Left hindlimb (tissue), 1 donor: ENCODE measurements at regions not wholly inside any gene's neighbourhood (a gene's known extent, or its start where the extent isn't known, plus 50 kb on each side); places are given as distances from the start of the nearest gene placed in this dataset.

Source experiments
- DNase-seq: peaks from one replicate; pipeline ENCODE4 v3.0.0-alpha.2; 2018

GRCh38 chr3:31357451-31357850 lies 175.3 kb upstream of the STT3B start:
- no peak for DNase-seq

GRCh38 chr3:31358473-31359070 lies 174.2 kb upstream of the STT3B start:
- DNase-seq: no peak

- DNase-seq: no peak
Observed at GRCh38 chr3:31361371-31362273, 171.1 kb upstream of the STT3B start.

DNA sequence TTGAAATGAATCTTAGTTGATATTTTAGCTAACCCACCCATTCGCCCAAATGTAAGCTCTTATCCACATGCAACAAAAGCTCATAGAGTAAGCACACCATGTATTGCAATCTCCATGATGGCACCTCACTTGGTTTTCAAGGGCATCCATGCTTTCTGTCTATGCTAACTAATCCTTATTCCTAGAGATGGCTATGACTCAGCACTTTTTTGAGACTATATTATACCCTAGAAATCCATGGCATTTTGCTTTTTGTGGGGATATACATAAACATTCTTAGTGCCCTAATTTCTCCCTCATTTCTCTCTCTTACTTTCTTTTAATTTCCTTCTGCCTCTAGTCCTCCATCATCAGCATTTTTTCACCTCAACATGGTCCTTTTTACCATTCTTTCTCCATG lies 168.5 kb upstream of the STT3B start:
- DNase-seq: no peak

DNA sequence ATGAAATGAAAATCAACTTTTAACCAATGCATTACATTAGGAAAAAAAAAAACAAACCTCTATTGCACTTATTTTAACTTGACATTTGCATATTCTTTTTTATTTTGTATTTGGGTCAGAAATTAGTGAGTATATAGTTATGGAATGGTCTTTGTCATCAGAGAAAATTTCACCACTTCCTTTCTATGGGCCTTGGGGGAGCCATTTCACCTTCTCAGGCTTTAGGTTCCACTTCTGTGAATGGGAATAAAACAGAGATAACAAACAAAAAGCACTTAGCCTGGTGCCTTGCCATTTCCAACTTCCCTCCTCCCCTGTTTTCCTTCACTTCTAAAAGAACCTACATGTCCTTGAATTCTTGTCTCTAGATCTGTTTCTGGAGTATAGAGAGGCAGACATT lies 168.0 kb upstream of the STT3B start:
- DNase-seq: no peak

GRCh38 chr3:31367518-31367917 lies 165.2 kb upstream of the STT3B start:
- no peak for DNase-seq

GRCh38 chr3:31369637-31370379 lies 162.9 kb upstream of the STT3B start:
- DNase-seq: no peak

- no peak for DNase-seq
Observed at GRCh38 chr3:31370380-31370666, 162.4 kb upstream of the STT3B start.

DNA sequence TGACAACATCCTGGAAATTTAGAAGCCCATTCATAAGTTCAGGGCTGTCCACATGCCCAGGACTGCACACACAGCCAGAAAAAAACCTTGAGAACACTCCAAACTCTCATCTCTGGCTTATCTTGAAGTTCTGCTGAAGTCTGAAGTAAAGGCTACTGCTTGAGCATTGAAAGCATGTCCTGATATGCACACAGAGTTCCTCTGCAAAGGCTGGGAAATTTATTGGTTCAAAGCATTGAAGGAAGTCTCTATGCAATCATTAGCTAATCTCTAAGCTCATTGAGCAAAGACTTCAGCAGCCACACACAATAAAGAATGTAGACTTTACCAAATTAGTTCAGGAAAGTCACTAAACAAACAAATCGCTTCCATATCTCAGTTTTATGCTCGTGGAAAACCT lies 162.0 kb upstream of the STT3B start:
- DNase-seq: no peak

- DNase-seq: no peak
Observed at GRCh38 chr3:31371484-31372177, 161.1 kb upstream of the STT3B start.

DNA sequence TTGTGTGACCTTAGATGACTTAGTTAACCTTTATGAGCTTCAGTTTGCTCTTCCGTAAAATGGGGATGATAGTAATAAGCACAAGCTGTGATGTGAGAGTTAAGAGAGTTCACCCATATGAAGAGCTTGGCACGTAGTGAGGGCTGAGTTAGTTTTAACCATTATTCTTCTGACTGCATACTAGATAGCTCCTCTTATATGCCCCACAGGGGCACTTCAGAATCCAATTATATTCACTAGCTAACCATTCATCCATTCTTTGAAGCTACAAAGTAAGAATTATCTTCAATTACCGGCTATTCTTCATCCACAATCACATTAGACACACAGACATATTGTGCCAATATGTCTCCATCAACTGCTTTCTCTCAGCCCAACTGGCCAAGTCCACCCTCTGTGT lies 159.0 kb upstream of the STT3B start:
- no peak for DNase-seq

- no peak for DNase-seq
Observed at GRCh38 chr3:31377045-31377642, 155.6 kb upstream of the STT3B start.

- no peak for DNase-seq
Observed at GRCh38 chr3:31378231-31378630, 154.5 kb upstream of the STT3B start.

GRCh38 chr3:31379598-31379997 lies 153.1 kb upstream of the STT3B start:
- DNase-seq: no peak

- DNase-seq: no peak
Observed at GRCh38 chr3:31382856-31383255, 149.9 kb upstream of the STT3B start.

DNA sequence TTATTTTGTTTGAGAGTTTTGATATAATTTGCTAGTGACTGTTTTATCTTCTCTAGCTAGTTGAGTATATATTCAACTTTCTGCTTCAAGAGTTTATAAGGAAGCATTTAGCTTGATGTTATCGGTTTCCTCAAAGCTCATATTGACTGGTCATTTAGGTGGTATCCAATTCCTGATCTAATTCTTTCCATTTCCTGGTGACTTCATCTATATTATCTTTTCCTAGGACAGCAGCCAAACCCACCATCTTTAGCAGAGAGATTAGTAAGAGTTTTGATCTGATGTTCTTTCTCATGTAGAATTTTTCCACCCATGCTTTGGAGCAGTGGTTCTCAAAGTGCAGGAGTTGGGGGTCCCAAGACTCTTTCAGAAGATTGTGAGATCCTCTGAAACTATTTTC lies 148.6 kb upstream of the STT3B start:
- no peak for DNase-seq

DNA sequence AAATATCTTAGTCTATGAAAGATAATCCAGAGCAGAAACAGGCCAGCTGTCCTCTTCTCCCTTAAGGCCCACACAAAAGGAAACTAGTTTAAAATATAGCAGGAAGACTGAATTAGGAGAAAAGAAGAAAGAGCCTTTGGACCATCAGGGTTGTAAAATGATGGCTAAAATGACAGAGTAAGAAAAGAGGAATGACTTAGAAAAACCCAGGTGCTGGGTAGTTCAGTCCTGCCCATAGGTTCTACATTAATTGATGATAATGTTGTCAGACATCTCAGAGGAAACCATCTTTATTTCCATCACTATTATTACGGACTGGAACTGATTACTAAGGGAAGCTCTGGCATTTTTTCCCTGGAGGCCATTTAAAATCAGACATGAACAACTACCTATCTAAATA lies 142.8 kb upstream of the STT3B start:
- no peak for DNase-seq

GRCh38 chr3:31390466-31390865 lies 142.3 kb upstream of the STT3B start:
- no peak for DNase-seq

DNA sequence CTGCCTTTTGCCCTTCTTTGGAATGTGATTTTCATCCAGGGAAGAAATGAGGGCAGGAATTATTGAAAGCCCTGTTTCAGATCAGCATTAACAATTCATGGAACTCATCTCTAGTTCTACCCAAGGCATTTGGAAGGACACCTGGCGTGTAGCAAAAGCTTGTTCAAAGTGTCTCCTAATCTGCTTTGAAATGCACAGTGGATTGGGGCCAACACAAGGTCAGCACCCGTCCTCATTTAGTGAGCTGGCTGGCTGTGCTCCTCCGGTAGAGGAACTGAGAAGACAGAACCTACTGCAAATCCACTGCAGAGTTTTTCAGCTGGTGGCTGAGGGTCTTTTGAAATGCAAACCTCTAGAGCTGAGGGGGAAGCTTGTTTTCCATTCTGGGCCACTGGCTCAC lies 141.6 kb upstream of the STT3B start:
- no peak for DNase-seq

DNA sequence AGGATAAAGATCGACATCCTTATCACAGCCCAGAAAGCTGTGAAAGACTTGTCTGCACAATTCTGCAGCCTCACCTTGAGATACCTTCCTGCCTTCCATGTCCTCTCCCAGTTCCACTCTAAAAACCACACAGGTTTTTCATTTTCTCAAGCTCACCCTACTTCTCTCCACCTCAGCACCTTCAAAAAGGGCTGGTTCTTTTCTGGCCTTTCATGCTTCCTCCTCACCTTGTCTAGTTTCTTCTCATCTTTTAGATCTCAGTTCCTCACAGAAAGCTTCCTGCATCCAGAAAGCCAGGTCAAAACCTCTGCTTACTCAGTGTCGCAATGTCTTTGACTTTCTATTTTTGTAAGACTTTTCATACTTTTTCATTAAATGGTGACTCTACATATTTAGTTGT lies 140.2 kb upstream of the STT3B start:
- no peak for DNase-seq

- DNase-seq: no peak
Observed at GRCh38 chr3:31399271-31399670, 133.5 kb upstream of the STT3B start.

- no peak for DNase-seq
Observed at GRCh38 chr3:31402117-31402516, 130.6 kb upstream of the STT3B start.

GRCh38 chr3:31403197-31403596 lies 129.5 kb upstream of the STT3B start:
- DNase-seq: no peak
